SK-N-SH (cell line): ENCODE measurements at regions not wholly inside any gene's neighbourhood (a gene's known extent, or its start where the extent isn't known, plus 50 kb on each side); places are given as distances from the start of the nearest gene placed in this dataset.

Experiments used
- CTCF ChIP-seq: fragments of 200-600 bp; sonication (generic); IDR thresholded peaks from 2 replicates; pipeline ENCODE4 v1.6.1; 2017; ENCODE audit warnings: antibody characterized with exemption, mild to moderate bottlenecking, moderate library complexity
- EZH2phosphoT487 ChIP-seq: fragments of 200-600 bp; sonication (generic); IDR thresholded peaks from 2 replicates; pipeline ENCODE4 v1.6.1; 2017; ENCODE audit warnings: low read depth, mixed run types, mild to moderate bottlenecking, antibody characterized with exemption, moderate library complexity, borderline replicate concordance
- JUND ChIP-seq: IDR thresholded peaks from 2 replicates; pipeline ENCODE4 v1.4.0; 2012
- MAX ChIP-seq: IDR thresholded peaks from 2 replicates; pipeline ENCODE4 v1.4.0; 2012; ENCODE audit warnings: low read depth
- POLR2AphosphoS5 ChIP-seq: IDR thresholded peaks from 2 replicates; pipeline ENCODE4 v1.6.1; 2012; ENCODE audit warnings: low read depth, low read length
- RCOR1 ChIP-seq: fragments of 150-350 bp; IDR thresholded peaks from 2 replicates; pipeline ENCODE4 v1.6.1; 2017; ENCODE audit warnings: antibody characterized with exemption, low read length
- RXRA ChIP-seq: IDR thresholded peaks from 2 replicates; pipeline ENCODE4 v1.4.0; 2012; ENCODE audit warnings: low read depth, mild to moderate bottlenecking, borderline replicate concordance
- TF ChIP-seq, protein P1 (sequence below): IDR thresholded peaks from 2 replicates; pipeline ENCODE4; 2012

DNA sequence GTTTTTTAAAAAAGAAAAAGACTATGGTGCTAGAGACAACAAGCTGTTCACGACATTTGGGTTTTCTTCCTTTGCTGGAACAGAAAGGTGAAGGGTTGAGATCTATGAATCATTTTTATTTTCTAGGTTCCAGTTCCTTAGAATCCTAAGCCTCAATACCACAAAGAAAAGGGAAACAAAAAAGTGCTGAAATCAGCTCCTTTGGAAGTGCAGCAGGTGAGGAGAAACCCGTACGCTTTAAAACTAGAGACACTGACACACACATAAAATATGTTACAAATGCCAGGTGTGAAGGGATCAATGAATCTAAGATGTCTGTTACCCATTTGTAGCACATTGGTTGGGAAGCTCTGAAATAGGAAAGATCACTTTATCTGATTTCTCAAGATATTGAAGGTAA, 125.2 kb downstream of the AREG start:
- TF ChIP-seq EZH2phosphoT487 (no peak), JUND (no peak), CTCF (no peak), RXRA (no peak), POLR2AphosphoS5 (no peak), MAX (no peak), RCOR1 (no peak)
- TF ChIP-seq, protein P1, sequence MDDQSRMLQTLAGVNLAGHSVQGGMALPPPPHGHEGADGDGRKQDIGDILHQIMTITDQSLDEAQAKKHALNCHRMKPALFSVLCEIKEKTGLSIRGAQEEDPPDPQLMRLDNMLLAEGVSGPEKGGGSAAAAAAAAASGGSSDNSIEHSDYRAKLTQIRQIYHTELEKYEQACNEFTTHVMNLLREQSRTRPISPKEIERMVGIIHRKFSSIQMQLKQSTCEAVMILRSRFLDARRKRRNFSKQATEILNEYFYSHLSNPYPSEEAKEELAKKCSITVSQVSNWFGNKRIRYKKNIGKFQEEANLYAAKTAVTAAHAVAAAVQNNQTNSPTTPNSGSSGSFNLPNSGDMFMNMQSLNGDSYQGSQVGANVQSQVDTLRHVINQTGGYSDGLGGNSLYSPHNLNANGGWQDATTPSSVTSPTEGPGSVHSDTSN: no peak
